ENCODE measurements at regions not wholly inside any gene's neighbourhood (a gene's known extent, or its start where the extent isn't known, plus 50 kb on each side); places are given as distances from the start of the nearest gene placed in this dataset.

DNA sequence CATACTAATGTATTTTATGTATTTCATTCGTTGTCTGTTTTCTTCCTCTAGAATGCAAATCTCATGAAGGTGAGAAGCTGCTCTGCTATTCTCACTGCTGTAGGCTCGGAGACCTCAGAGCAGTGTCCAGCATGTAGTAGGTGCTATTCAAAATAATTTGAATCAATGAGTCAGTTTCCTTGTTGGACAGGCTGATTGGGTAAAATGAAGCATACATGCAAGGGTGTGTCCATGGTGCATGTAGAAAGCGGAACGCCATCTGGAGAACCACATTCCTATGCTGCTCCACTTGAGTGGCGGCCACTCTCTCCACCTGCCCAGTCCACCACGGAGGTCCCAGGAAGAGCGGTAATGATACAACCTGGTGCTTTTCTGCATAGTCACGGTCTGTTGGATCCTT, 412.1 kb downstream of the QKI start:
- no peaks in the 10 kb centered on the region for H3K4me1 ChIP-seq
- no peaks in the 10 kb centered on the region for H3K27me3 ChIP-seq (ENCODE audit: low read depth)
- intact Hi-C loops (cut with micrococcal nuclease) = no loop called here
- TF ChIP-seq, protein P1, sequence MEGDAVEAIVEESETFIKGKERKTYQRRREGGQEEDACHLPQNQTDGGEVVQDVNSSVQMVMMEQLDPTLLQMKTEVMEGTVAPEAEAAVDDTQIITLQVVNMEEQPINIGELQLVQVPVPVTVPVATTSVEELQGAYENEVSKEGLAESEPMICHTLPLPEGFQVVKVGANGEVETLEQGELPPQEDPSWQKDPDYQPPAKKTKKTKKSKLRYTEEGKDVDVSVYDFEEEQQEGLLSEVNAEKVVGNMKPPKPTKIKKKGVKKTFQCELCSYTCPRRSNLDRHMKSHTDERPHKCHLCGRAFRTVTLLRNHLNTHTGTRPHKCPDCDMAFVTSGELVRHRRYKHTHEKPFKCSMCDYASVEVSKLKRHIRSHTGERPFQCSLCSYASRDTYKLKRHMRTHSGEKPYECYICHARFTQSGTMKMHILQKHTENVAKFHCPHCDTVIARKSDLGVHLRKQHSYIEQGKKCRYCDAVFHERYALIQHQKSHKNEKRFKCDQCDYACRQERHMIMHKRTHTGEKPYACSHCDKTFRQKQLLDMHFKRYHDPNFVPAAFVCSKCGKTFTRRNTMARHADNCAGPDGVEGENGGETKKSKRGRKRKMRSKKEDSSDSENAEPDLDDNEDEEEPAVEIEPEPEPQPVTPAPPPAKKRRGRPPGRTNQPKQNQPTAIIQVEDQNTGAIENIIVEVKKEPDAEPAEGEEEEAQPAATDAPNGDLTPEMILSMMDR (IDR thresholded peaks at IDR 0.05; ENCODE audit: borderline replicate concordance) = no peak
- H3K4me3 ChIP-seq = no peak overlapping the region
- no peak for DNase-seq
- no peak overlapping the region for H3K27ac ChIP-seq (replicated peaks)
- H3K9me3 ChIP-seq (replicated peaks) = peaks cover 9% of the 10 kb centered on the region
- no peaks in the 10 kb centered on the region for H3K36me3 ChIP-seq

DNA sequence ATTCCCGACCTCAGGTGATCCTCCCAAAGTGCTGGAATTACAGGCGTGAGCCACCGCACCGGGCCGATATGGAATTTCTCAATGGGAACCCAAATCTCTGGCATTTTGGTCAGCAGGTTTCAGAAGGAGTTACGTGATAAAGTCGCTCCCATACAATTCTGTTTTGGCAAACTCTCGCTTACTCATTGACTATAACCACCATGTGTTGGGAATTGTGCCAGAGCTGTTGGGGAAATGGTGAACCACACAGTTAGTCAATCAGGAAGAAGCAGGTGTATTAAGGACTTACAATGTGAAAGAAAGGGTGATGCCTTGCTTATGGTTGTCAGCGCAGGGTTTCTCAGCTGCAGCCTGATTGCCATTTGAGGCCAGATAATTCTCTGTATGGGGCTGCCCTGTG, 410.5 kb downstream of the QKI start:
- H3K4me3 ChIP-seq = no peak overlapping the region
- no peaks in the 10 kb centered on the region for H3K36me3 ChIP-seq
- H3K27me3 ChIP-seq (ENCODE audit: low read depth) = no peaks in the 10 kb centered on the region
- no peak for DNase-seq
- H3K9me3 ChIP-seq (replicated peaks) = no peaks in the 10 kb centered on the region
- no peak overlapping the region for H3K27ac ChIP-seq (replicated peaks)
- H3K4me1 ChIP-seq = no peaks in the 10 kb centered on the region
- TF ChIP-seq, protein P1 (IDR thresholded peaks at IDR 0.05; ENCODE audit: borderline replicate concordance) = no peak
- intact Hi-C loops (cut with micrococcal nuclease) = no loop called here

DNA sequence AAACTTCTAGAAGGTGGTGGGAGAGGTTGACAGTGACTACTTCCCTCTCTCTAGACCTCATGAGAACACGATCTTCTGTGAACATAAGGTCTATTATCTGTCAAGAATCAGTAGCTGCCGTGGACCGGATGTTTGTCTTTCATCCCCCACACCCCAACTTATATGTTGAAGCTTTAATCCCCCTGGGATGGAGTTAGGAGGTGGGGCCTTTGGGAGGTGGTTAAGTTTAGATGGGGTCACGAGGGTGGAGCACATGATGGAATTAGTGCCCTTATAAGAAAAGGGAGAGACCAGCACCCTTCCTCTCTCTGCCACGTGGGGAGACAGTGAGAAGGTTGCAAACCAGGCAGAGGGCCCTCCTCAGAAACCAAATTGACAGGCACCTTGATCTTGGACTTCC, 409.1 kb downstream of the QKI start:
- no peaks in the 10 kb centered on the region for H3K9me3 ChIP-seq (replicated peaks)
- TF ChIP-seq, protein P1 (IDR thresholded peaks at IDR 0.05; ENCODE audit: borderline replicate concordance) = no peak
- intact Hi-C loops (cut with micrococcal nuclease) = no loop called here
- no peaks in the 10 kb centered on the region for H3K36me3 ChIP-seq
- H3K27ac ChIP-seq (replicated peaks) = no peak overlapping the region
- no peak for DNase-seq
- H3K4me1 ChIP-seq = no peaks in the 10 kb centered on the region
- no peak overlapping the region for H3K4me3 ChIP-seq
- H3K27me3 ChIP-seq (ENCODE audit: low read depth) = no peaks in the 10 kb centered on the region

DNA sequence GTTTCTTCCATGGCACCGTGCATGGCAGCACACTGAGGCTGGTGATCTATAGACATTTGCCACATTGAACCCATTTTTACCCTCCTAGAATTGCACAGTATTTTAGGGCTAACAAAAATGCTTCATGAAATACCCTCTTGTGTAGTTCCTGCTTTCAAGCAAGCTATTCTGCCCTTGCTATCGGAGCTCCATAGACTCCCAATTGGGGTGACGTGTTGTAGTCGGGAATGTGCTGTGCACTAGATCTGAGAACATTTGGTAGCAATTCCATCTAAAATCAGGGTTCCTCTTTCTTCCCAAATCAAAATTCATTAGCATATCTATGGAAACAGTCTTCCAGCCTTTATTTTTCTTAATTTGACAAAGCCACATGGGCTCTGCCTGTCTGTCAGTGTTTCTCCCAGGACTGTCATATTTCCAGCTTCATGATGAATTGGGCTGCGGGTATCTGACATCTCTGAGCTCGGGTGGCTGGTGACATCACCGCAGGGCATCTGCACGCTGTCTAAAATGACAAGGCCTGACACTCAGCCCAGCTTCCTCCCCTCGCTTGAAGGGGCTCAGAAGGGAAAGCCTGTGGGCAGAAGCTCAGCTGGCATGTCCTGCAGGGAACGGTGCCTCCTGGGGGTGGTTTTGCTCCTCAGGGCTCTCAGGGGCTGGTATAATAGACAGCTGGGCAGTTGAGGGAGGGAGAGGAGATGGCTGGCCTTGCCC, 406.4 kb downstream of the QKI start:
- Histone ChIP-seq H3K9me3 (replicated peaks) (no peaks in the 10 kb centered on the region), H3K36me3 (no peaks in the 10 kb centered on the region), H3K27me3 (ENCODE audit: low read depth) (no peaks in the 10 kb centered on the region), H3K4me1 (no peaks in the 10 kb centered on the region), H3K4me3 (no peak overlapping the region), H3K27ac (replicated peaks) (no peak overlapping the region)
- DNase-seq = peak; percentile 26
- intact Hi-C loops (cut with micrococcal nuclease) = no loop called here
- TF ChIP-seq, protein P1 (IDR thresholded peaks at IDR 0.05; ENCODE audit: borderline replicate concordance) = peak; percentile 20

DNA sequence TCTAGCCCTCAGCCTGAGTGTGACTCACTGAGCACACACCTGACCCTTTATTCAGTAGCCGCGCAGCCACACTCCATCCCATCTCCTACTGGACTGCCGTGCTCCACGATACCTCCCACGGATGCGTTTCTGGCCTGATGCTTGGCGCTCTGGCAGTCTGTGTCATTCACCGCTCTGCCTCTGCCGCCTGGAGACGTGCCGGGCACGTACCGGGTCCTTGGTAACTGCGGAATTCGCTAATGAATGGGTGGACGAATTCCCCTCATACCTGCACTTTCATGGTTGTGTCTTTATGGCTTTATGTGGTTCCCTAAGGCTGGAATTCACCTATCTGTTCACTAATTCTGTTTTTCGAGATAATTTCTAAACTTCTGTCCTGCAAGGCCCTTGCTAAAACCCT, 405.7 kb downstream of the QKI start:
- no peaks in the 10 kb centered on the region for H3K27me3 ChIP-seq (ENCODE audit: low read depth)
- TF ChIP-seq, protein P1 (IDR thresholded peaks at IDR 0.05; ENCODE audit: borderline replicate concordance) = no peak
- no peak for DNase-seq
- no peak overlapping the region for H3K27ac ChIP-seq (replicated peaks)
- no peaks in the 10 kb centered on the region for H3K9me3 ChIP-seq (replicated peaks)
- intact Hi-C loops (cut with micrococcal nuclease) = no loop called here
- H3K4me1 ChIP-seq = no peaks in the 10 kb centered on the region
- H3K36me3 ChIP-seq = no peaks in the 10 kb centered on the region
- no peak overlapping the region for H3K4me3 ChIP-seq

All from left ventricle myocardium inferior (tissue), 1 donor.